ENCODE measurements at regions not wholly inside any gene's neighbourhood (a gene's known extent, or its start where the extent isn't known, plus 50 kb on each side); places are given as distances from the start of the nearest gene placed in this dataset.

GRCh38 chr2:239584986-239585385, 184.2 kb upstream of the HDAC4 start:
- Histone ChIP-seq H3K4me3 (replicated peaks; ENCODE audit: low read depth, low read length) (no peak overlapping the region), H3K36me3 (ENCODE audit: control insufficient read depth, insufficient read depth, low read length) (no peaks in the 10 kb centered on the region), H3K27me3 (replicated peaks; ENCODE audit: control insufficient read depth, insufficient read depth, low read length) (no peaks in the 10 kb centered on the region; the same call in 1 of the 2 replicates)
- no peak for DNase-seq (ENCODE audit: extremely low read depth, insufficient read length)
- TF ChIP-seq CTCF (IDR thresholded peaks at IDR 0.05; ENCODE audit: insufficient read depth, low read length, poor library complexity, severe bottlenecking): no peak

GRCh38 chr2:239583879-239584859, 183.3 kb upstream of the HDAC4 start:
- DNase-seq (ENCODE audit: extremely low read depth, insufficient read length): no peak
- Histone ChIP-seq H3K4me3 (replicated peaks; ENCODE audit: low read depth, low read length) (no peak overlapping the region), H3K27me3 (replicated peaks; ENCODE audit: control insufficient read depth, insufficient read depth, low read length) (no peaks in the 10 kb centered on the region; the same call in 1 of the 2 replicates), H3K36me3 (ENCODE audit: control insufficient read depth, insufficient read depth, low read length) (no peaks in the 10 kb centered on the region)
- no peak for TF ChIP-seq CTCF (IDR thresholded peaks at IDR 0.05; ENCODE audit: insufficient read depth, low read length, poor library complexity, severe bottlenecking)

- no peak for TF ChIP-seq CTCF (IDR thresholded peaks at IDR 0.05; ENCODE audit: insufficient read depth, low read length, poor library complexity, severe bottlenecking)
- H3K36me3 ChIP-seq (ENCODE audit: control insufficient read depth, insufficient read depth, low read length): no peaks in the 10 kb centered on the region
- no peak for DNase-seq (ENCODE audit: extremely low read depth, insufficient read length)
- H3K27me3 ChIP-seq (replicated peaks; ENCODE audit: control insufficient read depth, insufficient read depth, low read length): no peaks in the 10 kb centered on the region; the same call in 1 of the 2 replicates
- H3K4me3 ChIP-seq (replicated peaks; ENCODE audit: low read depth, low read length): no peak overlapping the region
These were observed 182.5 kb upstream of the HDAC4 start for GRCh38 chr2:239583171-239583878.

GRCh38 chr2:239582476-239582875, 181.7 kb upstream of the HDAC4 start:
- DNase-seq (ENCODE audit: extremely low read depth, insufficient read length): no peak
- H3K4me3 ChIP-seq (replicated peaks; ENCODE audit: low read depth, low read length): no peak overlapping the region
- no peaks in the 10 kb centered on the region; the same call in 1 of the 2 replicates for H3K27me3 ChIP-seq (replicated peaks; ENCODE audit: control insufficient read depth, insufficient read depth, low read length)
- H3K36me3 ChIP-seq (ENCODE audit: control insufficient read depth, insufficient read depth, low read length): no peaks in the 10 kb centered on the region
- no peak for TF ChIP-seq CTCF (IDR thresholded peaks at IDR 0.05; ENCODE audit: insufficient read depth, low read length, poor library complexity, severe bottlenecking)

GRCh38 chr2:239581352-239581901, 180.6 kb upstream of the HDAC4 start:
- no peak for TF ChIP-seq CTCF (IDR thresholded peaks at IDR 0.05; ENCODE audit: insufficient read depth, low read length, poor library complexity, severe bottlenecking)
- no peaks in the 10 kb centered on the region for H3K36me3 ChIP-seq (ENCODE audit: control insufficient read depth, insufficient read depth, low read length)
- no peak for DNase-seq (ENCODE audit: extremely low read depth, insufficient read length)
- H3K27me3 ChIP-seq (replicated peaks; ENCODE audit: control insufficient read depth, insufficient read depth, low read length): no peaks in the 10 kb centered on the region; the same call in 1 of the 2 replicates
- H3K4me3 ChIP-seq (replicated peaks; ENCODE audit: low read depth, low read length): no peak overlapping the region

Data from GM06990 (cell line).